IPS-18c (cell line): ENCODE measurements at regions not wholly inside any gene's neighbourhood (a gene's known extent, or its start where the extent isn't known, plus 50 kb on each side); places are given as distances from the start of the nearest gene placed in this dataset.
"Not testable (repeated sequence)": the region's sequence is repeated elsewhere in the genome, so short reads cannot be mapped to it uniquely, and the experiment has no call there.

Experiments used
- H3K4me3 ChIP-seq: 2 replicates; pipeline ENCODE4 v1.7.0; 2013; ENCODE audit warnings: low read depth, mild to moderate bottlenecking, low read length, moderate library complexity; ENCODE audit not compliant: insufficient read depth
- H3K9me3 ChIP-seq: one replicate; pipeline ENCODE4 v1.6.1; 2013; ENCODE audit warnings: mild to moderate bottlenecking, low read length, moderate library complexity; ENCODE audit not compliant: control insufficient read depth, insufficient read depth

DNA sequence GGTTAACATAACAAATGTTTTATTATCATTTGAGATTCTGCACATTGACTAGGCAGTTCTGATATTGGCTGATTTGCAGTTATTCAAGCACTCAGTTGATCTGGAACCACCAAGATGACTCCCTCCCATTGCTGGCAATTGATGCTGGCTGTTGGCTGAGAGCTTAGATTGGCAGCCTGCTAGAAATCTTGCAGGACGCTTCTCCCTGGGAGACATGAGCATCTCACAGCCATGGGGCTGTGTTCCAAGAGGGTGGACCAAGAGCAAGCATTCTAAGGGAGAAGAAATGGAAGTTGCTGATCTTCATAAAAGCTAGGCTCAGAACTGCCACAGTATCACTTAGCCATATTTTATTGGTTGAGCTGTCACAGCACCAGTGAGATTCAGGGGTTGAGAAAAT is 233.4 kb upstream of the ID4 start:
- no peaks in the 10 kb centered on the region for H3K9me3 ChIP-seq
- H3K4me3 ChIP-seq: no peak overlapping the region

DNA sequence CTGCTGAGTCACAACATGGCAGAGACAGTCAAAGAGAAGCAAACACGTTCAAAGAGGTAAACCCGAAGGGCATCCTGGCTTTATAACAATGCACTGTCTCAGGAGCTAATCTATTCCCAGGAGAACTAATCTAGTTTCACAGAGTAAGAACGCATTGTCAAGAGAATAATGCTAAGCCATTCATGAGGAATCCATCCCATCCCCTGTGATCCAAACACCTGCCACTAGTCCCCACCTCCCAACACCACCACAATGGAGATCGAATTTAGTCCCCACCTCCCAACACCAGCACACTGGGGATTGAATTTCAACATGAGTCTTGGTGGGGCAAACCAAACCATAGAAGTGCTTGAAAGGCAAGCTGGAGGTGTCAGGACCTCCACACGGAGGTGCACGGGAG is 231.5 kb upstream of the ID4 start:
- H3K9me3 ChIP-seq: no peaks in the 10 kb centered on the region
- no peak overlapping the region for H3K4me3 ChIP-seq

DNA sequence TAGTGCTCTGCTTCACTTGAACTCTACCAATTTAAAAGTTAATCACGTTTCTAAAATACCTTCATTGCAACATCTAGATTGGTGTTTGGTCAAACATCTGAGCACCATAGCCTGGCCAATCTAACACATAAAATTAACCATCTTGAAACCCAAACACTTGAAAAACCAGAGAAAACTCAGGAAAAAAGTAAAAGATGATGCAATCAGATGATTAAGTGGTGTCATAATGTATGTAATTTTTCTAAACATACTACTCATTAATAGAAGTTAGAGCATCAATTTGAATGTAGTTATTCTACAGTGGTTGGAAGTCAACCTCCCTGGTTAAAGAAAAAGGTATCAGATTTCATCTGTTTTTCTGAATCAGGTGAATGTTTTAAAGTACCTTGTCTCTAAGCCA is 228.6 kb upstream of the ID4 start:
- Histone ChIP-seq H3K9me3 (no peaks in the 10 kb centered on the region), H3K4me3 (no peak overlapping the region)

DNA sequence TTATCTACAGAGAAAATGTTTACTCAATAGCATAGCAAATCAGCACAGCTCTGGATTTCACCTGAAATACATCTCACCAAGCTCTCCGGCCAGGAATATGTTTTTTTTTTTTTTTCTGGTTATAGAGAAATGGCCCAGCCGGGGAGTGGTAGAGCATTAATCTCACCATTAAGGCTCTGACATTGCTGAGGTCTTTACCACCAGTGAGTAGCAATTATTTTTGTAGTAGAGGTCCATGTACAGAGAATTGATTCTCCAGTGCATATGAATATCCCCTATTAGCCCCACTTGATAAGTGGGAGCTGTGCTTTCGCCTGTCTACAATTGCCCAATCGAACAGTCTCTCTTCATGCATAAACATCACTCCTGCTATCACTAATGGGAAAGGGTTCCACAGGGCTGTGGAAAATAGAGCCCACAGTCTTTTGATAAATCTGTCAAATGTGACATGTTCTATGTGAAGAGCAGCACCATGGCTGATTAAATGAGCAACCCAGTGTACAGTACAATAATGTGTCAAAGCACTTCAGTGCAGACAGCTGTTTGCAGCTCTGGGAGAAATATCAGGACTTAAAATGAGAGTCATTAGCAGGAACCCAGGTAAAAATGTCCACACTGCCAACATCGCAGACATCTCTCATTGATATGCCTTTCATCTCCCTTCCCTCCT is 227.1 kb upstream of the ID4 start:
- Histone ChIP-seq H3K4me3 (no peak overlapping the region), H3K9me3 (no peaks in the 10 kb centered on the region)

DNA sequence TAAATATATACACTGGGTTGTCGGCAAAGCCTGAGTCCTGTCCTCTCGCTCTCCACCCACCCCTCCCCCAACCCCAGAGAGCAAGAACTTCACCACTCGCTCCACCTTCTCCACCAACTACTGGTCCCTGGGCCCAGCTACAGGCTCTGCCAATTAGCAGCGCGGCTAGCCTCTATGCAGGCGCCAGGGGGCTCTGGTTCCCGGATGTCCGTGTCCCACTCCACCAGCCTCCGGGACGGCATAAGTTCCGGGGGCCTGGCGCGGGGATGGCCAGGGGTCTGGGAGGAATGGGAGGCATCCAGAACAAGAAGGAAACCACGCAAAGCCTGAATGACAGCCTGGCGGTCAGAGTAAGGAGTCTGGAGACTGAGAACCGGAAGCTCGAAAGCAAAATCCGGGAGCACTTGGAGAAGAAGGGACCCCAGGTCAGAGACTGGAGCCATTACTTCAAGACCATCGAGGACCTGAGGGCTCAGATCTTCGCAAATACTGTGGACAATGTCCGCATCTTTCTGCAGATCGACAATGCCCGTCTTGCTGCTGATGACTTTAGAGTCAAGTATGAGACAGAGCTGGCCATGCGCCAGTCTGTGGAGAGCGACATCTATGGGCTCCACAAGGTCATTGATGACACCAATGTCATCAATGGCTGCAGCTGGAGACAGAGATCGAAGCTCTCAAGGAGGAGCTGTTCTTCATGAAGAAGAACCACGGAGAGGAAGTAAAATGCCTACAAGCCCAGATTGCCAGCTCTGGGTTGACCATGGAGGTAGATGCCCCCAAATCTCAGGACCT is 224.3 kb upstream of the ID4 start:
- H3K9me3 ChIP-seq, H3K4me3 ChIP-seq: not testable (repeated sequence)

DNA sequence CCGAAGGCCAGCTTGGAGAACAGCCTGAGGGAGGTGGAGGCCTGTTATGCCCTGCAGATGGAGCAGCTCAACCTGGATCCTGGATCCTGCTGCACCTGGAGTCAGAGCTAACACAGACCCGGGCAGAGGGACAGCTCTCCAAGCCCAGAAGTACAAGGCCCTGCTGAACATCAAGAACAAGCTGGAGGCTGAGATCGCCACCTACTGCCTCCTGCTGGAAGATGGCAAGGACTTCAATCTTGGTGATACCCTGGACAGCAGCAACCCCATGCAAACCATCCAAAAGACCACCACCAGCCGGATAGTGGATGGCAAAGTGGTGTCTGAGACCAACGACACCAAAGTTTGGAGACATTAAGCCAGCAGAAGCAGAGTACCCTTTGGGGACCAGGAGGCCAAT is 223.5 kb upstream of the ID4 start:
- Histone ChIP-seq H3K9me3 (no peaks in the 10 kb centered on the region), H3K4me3 (no peak overlapping the region)

DNA sequence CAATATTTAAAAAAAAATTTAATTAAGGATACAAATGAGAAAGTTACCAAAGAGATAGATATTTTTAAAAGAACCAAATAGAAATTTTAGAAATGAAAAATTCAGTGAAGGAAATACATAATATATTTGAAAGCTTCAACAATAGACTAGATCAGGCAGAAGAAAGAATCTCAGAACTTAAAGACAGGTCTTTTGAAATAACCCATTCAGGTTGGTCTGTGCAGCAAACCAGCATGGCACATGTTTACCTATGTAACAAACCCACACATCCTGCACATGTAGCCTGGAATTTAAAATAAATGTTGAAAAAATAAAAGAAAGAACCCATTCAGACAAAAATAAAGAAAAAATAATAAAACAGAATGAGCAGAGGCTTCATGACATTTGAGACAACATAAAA is 221.1 kb upstream of the ID4 start:
- Histone ChIP-seq H3K4me3 (no peak overlapping the region), H3K9me3 (no peaks in the 10 kb centered on the region)

DNA sequence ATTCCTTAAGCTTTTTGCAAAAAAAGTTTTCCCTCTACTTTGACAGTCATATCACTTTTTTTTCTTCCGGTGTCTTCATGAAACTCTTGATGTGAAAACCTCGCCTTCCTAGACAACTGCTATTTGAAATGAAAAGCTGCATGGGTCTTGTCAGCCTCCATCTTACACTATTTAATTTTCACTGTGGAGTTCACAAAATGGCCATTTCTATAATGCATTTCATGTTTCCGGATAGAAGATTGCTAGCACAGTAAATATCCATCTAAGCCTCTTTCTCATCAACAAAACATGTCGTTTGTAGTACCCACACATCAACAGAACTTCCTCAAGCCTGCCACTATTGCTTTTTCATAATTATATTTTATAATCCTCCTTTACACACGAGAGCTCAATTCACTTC is 204.9 kb upstream of the ID4 start:
- no peak overlapping the region for H3K4me3 ChIP-seq
- no peaks in the 10 kb centered on the region for H3K9me3 ChIP-seq

DNA sequence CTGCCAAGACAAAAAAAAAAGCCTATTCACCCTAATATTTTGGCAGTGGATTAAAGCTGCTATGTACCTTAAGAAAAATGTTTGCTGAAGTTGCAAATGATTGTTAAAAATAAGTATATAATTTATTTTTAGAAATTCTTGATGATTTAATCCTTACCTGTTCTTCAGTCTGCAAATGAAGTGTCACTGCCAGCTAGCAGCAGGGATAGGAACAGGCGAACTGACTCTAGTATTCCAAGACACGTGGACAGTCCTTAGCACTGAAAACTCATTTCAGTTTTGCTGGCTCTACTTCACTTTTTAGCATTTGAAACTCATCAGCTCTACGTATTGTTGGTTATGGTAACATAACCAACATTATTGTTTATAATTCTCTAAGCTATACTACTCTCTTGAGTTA is 204.4 kb upstream of the ID4 start:
- H3K9me3 ChIP-seq: no peaks in the 10 kb centered on the region
- no peak overlapping the region for H3K4me3 ChIP-seq

DNA sequence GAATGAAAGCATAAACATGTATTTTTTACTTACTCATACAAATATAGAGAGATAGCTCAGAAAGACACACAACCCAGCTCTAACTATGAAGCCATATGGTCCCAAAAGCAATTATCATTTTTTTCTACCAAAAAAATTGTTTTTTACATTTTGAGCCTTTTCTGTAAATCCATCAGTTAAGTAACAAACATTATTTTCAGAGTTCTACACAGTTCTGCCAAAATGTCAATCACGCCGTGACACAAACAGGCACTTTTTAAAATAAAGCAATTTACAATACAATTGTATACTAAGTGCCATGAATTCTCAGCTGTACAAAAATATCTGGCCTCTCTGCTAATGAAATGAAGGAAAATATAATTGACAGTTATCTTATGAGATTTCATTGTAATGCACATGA is 201.4 kb upstream of the ID4 start:
- Histone ChIP-seq H3K9me3 (no peaks in the 10 kb centered on the region), H3K4me3 (no peak overlapping the region)

DNA sequence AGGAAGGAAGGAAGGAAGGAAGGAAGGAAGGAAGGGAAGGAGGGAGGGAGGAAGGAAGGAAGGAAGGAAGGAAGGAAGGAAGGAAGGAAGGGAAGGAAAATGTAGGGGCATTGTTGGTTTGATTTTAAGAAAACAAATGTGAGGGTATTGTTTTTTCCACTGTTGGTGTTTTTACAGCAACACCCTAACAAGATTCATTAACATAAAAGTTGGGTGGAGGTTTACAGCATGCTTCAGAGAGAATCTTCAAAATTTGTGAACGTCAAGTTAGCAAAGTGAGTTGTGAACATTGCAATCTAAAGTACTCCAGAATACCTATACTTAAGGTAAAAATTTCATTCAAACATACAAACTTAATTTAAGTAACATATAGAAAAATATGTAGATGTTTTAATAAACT is 200.2 kb upstream of the ID4 start:
- Histone ChIP-seq H3K9me3 (no peaks in the 10 kb centered on the region), H3K4me3 (no peak overlapping the region)

DNA sequence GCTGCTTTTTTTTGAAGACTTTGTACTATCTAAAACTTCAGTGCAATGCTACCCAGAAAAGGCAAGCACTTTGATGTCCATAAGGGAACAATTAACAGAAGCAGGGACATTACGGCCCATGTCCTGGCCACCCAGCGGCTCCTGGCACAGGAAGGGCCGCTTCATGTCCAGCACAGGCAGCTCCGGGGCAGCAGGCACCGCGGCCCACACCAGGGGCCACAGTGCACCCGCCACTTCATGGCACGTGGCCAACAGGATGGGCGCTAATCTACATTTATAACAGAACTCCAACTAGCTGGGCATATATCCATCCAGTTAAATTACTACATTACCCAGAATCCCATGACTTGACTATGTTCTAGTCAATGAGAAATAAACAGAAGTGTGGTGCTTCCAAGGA is 198.2 kb upstream of the ID4 start:
- Histone ChIP-seq H3K9me3 (no peaks in the 10 kb centered on the region), H3K4me3 (no peak overlapping the region)

DNA sequence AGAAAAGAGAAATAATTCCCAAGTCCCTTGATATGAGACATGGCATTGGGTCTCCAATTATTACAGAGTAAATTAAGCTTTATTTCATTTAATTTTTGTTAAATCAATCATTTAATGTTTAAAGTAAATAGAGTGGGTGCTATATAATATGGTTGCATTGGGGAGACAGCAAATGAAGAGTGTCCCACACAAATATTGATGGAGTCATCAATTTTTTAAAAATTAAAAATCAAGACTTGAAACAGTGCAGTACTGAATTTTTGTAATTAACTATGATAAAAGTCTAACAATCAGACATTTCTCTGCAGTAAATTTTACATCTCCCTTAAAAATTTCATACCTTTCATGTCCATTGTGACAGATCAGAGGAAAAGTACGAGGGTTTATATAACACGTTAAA is 193.9 kb upstream of the ID4 start:
- no peak overlapping the region for H3K4me3 ChIP-seq
- H3K9me3 ChIP-seq: no peaks in the 10 kb centered on the region

DNA sequence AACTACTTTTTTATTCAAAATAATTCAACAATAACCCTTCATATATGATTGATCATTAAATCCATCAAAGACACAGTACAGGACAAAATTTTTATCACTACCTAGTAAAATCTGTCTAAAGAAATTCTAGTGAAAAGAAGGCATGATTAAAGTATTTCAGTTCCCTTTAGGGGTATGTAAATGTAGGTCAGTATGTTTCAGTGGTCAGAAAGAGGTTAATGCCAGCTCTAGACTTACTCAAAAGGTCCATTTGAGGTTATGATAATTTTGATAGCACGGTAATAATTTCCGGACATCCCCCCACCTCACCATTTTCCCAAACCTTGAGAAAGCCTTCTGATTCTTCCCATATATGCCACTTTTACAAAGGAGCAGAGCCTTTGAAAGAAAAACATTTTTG is 193.5 kb upstream of the ID4 start:
- Histone ChIP-seq H3K9me3 (no peaks in the 10 kb centered on the region), H3K4me3 (no peak overlapping the region)

DNA sequence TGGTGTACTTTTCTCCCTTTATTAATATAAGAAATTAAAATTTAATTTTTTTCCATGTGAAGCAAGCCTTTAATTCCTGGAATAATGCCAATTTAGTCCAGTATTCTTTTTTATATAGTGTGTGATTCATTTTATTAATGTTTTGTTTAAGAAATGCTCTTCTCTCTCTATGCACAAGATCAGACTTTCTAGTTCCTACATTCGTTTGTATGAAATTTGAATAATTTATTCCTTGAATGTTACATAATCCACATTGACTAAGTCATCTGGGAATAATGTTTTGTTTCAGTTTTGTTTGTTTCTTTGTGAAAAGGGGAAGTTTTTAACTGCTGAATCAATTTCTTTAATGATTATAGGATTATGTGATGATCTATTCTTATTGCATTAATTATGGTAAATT is 181.4 kb upstream of the ID4 start:
- no peaks in the 10 kb centered on the region for H3K9me3 ChIP-seq
- H3K4me3 ChIP-seq: no peak overlapping the region

DNA sequence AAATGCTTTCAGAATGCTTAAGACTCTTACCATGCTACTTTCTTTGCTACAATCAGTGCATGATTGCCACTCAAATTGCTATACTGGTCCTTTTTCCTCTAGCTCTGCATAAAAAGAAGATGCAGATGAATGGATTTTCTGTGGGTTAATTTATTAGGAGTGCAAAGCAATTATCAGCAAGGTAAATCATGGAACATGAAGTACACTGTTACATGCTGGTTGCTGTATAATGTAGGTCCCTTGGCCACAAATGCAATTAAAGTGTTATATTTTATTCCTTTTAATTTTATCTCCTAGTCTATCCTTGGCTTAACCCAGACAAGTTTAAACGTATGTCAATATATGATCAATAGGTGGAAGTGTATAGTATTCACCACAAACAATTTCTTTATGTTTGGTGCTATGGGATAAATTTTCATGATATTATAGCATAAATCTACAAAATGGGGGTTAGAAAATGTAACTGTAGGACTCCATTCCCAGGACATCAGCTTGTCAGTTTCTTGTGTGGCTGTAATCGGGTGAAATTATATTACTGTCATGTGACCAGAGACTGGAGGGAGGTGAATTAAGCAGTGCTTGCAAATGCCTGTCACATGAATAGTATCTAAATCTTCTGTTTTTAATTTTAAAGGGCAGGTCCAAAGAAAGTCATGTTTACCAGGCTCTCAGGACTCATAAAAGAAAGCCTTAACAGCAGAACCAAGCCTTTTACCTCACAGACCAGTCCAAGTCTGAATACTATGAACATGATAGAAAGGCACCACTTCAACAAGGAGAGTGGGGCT is 176.9 kb upstream of the ID4 start:
- Histone ChIP-seq H3K9me3 (no peaks in the 10 kb centered on the region), H3K4me3 (no peak overlapping the region)

DNA sequence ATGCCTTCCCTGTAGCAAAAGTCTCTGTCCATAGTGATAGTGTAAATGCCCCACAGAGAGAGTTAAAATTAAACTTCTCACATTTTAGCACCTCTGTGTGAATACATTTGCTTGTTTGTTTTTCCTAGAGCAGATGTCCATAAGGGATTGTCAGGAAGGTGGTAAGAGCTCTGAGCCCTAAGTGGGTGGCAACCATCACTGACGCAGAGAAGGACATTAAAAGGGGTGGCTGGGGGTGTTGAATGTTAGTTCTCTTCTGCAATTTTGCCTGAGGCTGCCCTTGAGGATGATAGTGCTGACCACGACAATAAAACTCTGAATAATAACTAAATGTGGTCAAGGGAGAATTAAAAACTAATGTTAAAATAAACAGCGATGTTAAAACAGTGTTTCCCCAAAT is 174.3 kb upstream of the ID4 start:
- Histone ChIP-seq H3K9me3 (no peaks in the 10 kb centered on the region), H3K4me3 (no peak overlapping the region)

DNA sequence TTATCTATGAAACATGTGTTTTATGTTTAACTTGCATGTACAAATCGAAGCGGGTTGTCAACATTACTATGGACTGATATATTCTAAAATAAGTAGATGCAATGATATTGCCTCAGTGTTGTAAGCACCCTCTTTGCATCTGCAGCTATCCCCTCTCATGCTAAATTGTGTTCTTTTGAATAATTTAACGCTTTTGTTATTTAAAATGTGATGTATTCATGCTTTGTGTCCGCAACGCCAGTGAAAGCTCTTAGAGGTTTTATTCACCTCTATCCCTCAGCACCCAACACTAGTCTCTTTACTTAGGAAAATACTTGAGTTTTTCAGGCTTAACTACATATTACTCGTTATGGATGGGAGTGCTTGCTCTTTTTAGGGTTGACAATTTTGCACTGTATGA is 173.7 kb upstream of the ID4 start:
- Histone ChIP-seq H3K4me3 (no peak overlapping the region), H3K9me3 (no peaks in the 10 kb centered on the region)
